ENCODE measurements at regions not wholly inside any gene's neighbourhood (a gene's known extent, or its start where the extent isn't known, plus 50 kb on each side); places are given as distances from the start of the nearest gene placed in this dataset.

- no peak for DNase-seq
Measured at GRCh38 chr12:30082381-30082780, 298.6 kb upstream of the TMTC1 start.

GRCh38 chr12:30074916-30075315 lies 291.2 kb upstream of the TMTC1 start:
- DNase-seq = no peak

GRCh38 chr12:30072824-30073223 lies 289.1 kb upstream of the TMTC1 start:
- DNase-seq = no peak

GRCh38 chr12:30067146-30067545 lies 283.4 kb upstream of the TMTC1 start:
- peak; percentile 26 for DNase-seq

- DNase-seq = no peak
Measured at GRCh38 chr12:30064906-30065305, 281.2 kb upstream of the TMTC1 start.

DNA sequence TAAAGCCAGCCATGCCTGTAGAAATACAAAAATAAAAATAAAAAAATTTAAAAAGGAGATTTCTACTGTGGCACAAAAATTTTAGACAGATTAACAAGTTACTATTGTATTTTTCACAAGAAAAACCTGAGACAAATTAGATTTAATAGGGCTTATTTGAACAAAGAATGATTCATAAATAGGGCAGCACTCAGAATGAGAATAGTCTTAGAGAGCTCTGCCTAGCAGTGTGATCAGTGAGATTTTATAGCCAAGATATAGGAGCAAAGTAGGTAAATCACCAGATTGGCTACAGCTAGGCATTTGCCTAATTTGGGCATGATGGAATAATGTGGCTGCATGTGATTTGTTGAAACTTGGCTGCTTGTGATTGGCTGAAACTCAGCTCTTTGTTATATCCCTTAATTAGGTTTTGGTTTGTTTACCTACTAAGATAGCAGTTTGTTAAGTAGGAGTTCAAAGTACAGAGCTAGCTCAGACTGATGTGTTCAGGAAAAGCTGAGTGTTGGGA lies 279.7 kb upstream of the TMTC1 start:
- no peak for DNase-seq

- no peak for DNase-seq
Measured at GRCh38 chr12:30048371-30048770, 264.6 kb upstream of the TMTC1 start.

DNA sequence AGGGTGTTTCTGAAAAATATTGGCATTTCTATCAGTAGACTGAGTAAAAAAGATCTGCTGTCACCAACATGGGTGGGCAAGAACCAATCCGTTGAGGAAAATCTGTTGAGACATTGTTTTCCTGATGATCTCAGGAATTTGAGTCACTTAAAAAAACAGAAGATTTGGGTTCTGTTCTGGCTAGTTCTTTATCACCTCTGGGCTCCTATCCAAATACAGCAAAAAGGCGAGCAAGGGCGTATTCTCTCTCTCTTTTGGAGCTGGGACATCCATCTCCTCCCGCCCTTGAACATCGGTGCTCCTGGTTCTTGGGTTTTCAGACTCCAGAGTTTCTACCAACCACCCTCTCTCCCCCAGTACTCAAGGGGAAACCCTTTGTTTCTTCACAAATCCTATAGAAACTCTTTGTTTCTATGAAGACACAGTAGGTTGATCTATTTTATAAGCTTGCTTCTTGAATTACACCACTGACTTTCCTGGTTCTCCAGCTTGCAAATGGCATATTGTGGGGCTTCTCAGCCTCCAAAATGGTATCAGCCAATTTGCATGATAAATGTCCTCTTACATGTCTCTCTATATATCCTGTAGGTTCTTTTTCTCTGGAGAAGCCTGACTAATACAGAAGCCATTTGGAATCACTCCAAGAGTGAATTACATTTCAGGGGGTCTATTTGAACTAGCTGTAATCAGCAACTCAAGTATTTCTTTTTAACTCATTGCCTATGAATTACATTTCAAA lies 263.9 kb upstream of the TMTC1 start:
- peak; percentile 78 for DNase-seq

DNA sequence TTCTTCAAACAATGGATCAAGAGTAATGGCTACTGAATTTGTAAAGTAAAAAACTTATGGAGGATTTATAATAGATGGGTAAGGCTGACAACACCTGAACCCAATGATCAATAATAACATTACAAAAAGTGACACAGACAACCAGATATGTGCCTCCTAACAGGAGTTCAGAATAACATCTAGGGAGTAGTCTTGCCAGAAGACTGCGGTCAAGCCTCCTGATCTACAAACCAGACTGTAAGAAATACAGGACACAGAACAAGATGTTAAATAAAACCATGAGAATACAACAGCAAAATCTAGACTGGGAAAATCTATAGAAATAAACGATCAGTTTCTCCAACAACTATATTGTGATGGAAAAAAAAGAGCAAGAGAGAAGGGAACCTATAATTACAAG lies 262.6 kb upstream of the TMTC1 start:
- DNase-seq = no peak

DNA sequence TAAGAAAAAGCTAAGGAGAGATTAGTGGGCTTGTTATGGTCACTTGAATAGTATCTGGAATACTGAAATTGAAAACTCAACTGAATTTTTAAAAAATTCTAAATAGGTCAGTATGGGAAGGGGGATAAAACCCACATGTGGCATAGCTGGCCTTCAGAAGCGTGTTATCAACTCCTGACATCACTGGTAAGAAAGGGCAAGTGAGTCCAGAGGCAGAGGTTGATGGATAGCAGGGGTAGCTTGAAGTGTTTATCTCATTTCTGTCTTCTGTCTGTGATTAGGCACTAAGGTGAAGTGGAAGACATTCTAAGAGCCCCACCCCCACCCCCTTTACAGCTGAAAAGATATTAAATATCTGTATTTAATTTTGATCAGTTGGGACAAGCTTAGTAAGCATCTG lies 261.4 kb upstream of the TMTC1 start:
- no peak for DNase-seq

DNA sequence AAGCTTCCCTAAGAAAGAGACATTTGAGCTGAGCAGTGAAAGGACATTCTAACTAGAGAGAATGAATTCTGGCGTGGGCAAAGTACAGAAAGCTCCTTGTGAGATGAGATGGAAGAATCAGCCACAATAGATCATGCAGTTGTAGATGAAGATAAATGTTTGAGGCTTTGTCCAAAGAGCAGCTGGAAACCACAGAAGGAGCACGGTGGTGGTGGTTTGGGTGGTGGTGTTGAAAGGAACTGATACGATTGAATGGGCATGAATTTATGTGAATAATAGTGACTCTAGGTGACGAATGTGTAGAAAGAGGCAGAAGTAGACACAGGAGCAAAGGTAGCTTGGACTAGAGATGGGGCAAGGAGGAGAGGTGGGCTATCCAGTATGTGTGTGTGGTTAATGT lies 260.5 kb upstream of the TMTC1 start:
- no peak for DNase-seq

- no peak for DNase-seq
Measured at GRCh38 chr12:30043151-30043847, 259.6 kb upstream of the TMTC1 start.

DNA sequence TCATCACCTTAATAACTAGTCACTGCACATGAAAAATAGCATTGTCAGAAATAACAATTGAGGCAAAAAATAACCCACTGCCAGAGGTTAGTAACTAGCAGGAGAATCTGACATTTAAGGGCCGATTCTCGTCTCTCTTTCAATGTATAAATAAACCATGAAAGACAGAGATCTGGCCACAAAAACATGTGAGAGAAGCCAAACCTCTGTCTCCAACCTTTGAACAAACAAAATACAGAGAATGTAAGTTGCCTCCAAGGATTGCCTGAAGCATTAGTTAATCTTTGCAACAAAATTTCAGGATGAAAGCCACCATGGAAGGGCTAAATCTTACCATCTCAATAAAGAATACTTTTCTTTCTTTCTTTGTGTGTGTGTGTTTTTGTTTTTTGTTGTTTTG lies 257.4 kb upstream of the TMTC1 start:
- DNase-seq = no peak

DNA sequence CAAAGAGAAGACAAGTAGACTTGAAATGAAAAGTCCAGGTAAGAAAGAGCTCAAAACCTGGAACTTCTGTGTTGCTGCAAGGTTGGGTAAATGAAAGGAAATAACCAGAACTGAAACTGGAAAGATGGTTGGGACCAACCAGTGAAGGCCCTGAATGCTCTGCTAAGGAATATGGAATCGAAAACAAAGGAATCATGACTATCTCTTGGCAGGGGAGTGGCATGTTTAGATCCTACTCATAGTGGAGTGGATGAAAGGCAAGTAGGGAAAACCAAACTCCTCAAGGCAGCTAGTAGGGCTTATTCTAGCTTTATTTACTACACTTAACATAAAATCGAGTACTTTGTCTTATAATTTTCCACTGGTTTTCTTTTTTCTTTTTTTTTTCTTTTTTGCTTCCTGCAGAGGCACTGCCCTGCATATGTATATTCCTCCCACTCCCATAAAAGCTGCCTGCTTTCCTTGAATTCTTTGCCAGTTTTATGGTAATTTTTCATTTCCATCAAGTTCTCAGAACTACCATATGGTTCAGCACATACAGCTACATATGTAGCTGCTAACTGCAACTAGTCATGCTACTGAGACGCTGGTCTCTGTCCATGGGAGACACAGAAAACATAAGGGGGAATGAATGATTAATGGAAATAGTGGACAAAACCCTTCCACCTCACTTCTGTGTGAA lies 247.1 kb upstream of the TMTC1 start:
- DNase-seq = no peak

- peak; percentile 95 for DNase-seq
Measured at GRCh38 chr12:30026621-30027234, 243.0 kb upstream of the TMTC1 start.

DNA sequence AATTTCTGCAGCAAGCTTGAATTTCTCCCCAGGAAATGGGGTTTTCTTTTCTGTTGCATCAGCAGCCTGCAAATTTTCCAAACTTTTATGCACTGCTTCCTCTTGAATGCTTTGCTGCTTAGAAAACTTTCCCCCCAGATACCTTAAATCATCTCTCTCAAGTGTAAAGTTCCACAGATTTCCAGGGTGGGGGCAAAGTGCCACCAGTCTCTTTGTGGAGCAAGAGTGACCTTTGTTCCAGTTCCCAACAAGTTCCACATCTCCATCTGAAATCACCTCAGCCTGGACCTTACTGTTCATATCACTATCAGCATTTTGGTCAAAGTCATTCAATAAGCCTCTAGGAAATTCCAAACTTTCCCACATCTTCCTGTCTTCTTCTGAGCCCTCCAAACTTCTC lies 241.6 kb upstream of the TMTC1 start:
- DNase-seq = peak; percentile 25

GRCh38 chr12:30023186-30023585 lies 239.4 kb upstream of the TMTC1 start:
- no peak for DNase-seq

DNA sequence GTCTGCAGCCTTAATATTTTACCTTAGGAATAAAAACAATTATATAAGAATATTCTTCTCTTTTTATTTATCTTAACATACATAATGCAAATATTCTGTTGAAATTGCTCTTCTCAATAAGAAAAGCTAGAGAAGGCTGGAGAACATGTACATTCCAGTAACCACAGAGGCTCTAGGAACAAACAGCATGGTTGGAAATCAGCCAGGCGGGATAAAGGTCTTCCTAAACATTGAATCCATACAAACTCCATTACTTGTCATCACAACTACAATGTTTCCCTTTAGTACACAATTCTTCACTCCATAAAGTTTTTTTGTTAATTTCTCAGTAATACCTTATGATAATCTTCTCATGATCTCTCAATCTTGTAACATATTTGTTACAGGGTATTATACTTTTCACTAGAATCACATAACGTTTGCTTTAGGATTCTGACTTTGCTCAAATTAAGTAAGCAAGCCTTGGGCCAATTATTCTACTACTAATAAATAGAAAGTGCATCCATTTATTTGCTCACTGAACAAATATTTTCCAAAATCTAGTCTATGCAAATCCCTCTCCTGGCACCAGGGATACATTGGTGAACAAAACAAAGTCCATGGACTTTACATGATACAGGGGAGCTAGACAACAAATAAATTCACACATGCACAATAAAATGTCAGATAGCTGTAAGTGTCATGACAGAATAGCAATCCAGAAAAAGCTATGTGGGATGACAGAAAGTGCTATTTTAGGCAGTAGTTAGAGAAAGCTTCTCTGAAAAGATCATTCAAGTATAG lies 237.5 kb upstream of the TMTC1 start:
- no peak for DNase-seq

DNA sequence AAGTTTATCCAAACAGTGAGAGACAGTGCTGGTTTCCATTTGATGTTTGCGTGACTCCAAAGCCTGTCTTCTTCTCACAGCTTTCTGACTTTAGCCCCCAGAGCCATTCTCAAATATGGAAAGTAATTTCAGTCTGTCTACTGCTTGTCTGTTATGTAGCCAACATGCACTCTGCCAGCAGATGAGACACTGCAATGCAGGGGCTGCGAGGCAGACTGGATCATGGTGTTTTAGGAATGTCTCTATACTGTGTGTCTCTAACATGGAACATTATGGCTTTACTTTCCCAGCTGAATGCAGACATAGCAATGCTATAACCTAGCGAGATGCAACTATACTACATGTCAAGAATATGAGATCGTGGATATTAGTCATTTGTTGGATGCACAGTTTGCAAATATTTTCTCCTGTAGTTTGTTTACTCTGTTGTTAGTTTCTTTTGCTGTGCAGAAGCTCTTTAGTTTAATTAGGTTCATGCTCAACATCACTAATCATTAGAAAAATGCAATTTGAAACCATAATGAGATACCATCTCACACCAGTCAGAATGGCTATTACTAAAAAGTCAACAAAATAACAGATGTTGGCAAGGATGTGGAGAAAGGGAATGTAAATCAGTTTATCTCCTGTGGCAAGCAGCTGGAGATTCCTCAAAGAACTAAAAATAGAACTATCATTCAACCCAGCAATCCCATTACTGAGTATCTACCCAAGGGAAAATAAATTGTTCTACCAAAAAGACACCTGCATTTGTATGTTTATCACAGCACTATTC lies 235.8 kb upstream of the TMTC1 start:
- DNase-seq = no peak

GRCh38 chr12:30016540-30017055 lies 232.9 kb upstream of the TMTC1 start:
- no peak for DNase-seq

DNA sequence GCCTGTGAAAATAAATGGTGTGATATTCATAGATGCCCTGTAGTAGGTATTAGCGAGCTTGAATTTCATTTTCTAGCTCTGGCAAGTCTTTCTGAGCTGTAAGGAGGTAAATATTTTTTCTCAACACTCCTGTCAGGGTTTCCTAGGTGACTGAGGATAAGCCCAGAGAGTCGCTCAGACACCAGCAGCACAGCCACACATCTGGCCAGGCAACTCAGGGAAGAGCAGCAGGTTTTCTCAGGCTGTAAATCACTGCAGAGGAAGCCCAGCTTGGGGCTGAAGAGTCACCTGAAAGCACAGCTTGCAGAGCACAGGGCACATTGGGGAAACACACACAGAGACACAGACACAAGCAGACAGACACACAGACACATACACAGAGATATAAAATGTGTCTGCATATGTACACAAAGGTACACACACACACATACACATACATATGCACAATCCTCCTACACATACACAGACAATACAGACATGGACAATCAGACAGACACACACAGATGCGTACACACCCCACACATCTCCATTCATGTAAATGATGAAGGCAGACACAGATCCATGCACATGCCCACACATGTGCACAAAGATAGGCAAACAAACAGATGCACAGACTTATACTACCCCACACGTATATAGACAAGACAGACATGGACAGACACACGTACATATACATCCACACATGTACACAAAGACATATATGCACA lies 232.0 kb upstream of the TMTC1 start:
- DNase-seq = no peak

Data from NCI-H226 (cell line).